ENCODE measurements at regions not wholly inside any gene's neighbourhood (a gene's known extent, or its start where the extent isn't known, plus 50 kb on each side); places are given as distances from the start of the nearest gene placed in this dataset.

GRCh38 chr1:55714230-55714629 is 499.1 kb upstream of the USP24 start:
- no peak for TF ChIP-seq CTCF (IDR thresholded peaks at IDR 0.05)
- no peak for TF ChIP-seq EZH2 (IDR thresholded peaks at IDR 0.05)
- TF ChIP-seq EZH2phosphoT487 (IDR thresholded peaks at IDR 0.05): no peak

Data from neural progenitor cell (in vitro differentiated cells).